Activated naive CD8-positive, alpha-beta T cell treated with anti-CD3 and anti-CD28 coated beads, Interleukin-2, amount 50 U/mL, for 24 hours (primary cell): ENCODE measurements at regions not wholly inside any gene's neighbourhood (a gene's known extent, or its start where the extent isn't known, plus 50 kb on each side); places are given as distances from the start of the nearest gene placed in this dataset.
"Not testable (repeated sequence)": the region's sequence is repeated elsewhere in the genome, so short reads cannot be mapped to it uniquely, and the experiment has no call there.

Experiments
- ATAC-seq: fragments of 150-1000 bp; cut with Tn5 transposase; one replicate; pipeline ENCODE4 v1.10.0; 2021
- DNase-seq: peaks from one replicate; pipeline ENCODE4 v3.0.0; 2021
- H3K27ac Mint-ChIP-seq: one replicate; pipeline ENCODE4 v1.8.0; 2021; ENCODE audit warnings: mild to moderate bottlenecking, mixed read lengths
- H3K27me3 Mint-ChIP-seq: one replicate; pipeline ENCODE4 v1.8.0; 2021; ENCODE audit warnings: mixed read lengths
- H3K36me3 Mint-ChIP-seq: one replicate; pipeline ENCODE4 v1.8.0; 2021; ENCODE audit warnings: low read depth, mixed read lengths
- H3K4me1 Mint-ChIP-seq: one replicate; pipeline ENCODE4 v1.8.0; 2021; ENCODE audit warnings: mixed read lengths
- H3K4me3 Mint-ChIP-seq: one replicate; pipeline ENCODE4 v1.8.0; 2021; ENCODE audit warnings: mild to moderate bottlenecking, moderate library complexity, mixed read lengths
- H3K9me3 Mint-ChIP-seq: one replicate; pipeline ENCODE4 v1.8.0; 2021; ENCODE audit warnings: mixed read lengths

DNA sequence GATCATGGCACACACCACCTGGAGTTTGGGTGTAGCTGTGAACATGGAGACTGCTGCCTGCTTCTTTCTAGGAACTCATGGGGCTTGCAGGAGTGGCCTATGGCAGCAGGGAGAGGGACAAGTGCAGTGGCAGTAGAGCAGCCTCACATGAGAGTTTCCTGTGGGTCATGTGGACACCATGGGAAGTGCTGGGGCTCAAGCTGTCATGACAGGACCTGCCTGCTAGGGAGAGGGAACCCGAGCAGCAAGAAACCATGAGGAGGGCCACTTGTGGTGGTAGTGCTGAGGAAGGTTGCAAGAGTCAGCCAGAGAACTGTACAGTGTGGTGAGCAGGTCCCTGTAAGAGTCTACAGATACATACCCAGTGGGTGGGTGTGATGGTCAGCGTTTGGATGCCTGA lies 73.8 kb upstream of the MRPS22 start:
- peaks cover 4% of the 10 kb centered on the region for H3K27me3 Mint-ChIP-seq
- H3K36me3 Mint-ChIP-seq, result no peaks in the 10 kb centered on the region
- ATAC-seq, result no peak
- H3K9me3 Mint-ChIP-seq, result no peaks in the 10 kb centered on the region
- H3K4me1 Mint-ChIP-seq, result no peaks in the 10 kb centered on the region
- no peak overlapping the region for H3K27ac Mint-ChIP-seq
- DNase-seq, result no peak
- H3K4me3 Mint-ChIP-seq, result no peak overlapping the region

DNA sequence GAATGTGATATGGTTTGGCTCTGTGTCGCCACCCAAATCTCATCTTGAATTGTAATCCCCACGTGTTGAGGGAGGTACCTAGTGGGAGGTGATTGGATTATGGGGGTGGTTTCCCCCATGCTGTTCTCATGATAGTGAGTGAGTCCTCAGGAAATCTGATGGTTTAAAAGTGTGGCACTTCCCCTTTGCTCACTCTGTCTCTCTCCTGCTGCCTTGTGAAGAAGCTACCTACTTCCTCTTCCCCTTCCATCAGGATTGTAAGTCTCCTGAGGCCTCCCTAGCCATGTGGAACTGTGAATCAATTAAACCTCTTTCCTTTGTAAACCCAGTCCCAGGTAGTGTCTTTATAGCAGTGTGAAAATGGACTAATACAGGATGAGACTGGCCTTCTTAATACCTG lies 73.2 kb upstream of the MRPS22 start:
- not testable (repeated sequence) for H3K4me3 Mint-ChIP-seq, H3K4me1 Mint-ChIP-seq, H3K9me3 Mint-ChIP-seq

DNA sequence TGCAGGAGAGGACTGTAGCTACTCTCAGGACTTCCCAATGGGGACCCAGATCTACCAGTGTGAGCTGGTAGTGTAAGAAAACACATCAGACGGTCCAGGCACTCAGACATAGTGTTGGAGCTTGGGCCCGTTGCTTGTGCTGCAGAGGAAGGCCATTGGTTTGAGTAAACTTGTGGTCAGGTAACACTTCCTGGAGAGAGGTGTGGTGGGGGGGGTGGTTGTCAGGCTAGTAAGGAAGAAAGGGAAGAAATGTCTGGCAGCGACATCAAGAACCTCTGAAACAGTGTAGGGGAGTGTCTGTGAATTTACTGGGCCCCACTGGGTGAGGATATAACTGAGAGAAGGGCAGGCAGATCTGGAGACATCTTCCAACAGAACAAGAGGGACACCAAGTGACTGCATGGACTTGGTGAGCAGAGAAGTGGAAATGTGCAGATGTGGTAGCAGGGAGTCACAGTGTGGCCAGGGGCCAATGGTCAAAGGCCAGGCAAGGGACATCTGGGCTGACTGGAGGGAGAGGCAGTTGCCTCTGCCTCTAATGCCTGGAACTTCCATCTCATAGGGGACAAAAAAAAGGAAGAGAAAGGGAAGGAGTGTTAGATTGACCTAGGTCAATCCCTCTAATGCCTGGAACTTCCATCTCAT lies 63.7 kb upstream of the MRPS22 start:
- Mint-ChIP-seq H3K36me3 (no peaks in the 10 kb centered on the region), H3K4me1 (no peaks in the 10 kb centered on the region), H3K4me3 (no peak overlapping the region), H3K27ac (no peak overlapping the region), H3K27me3 (peaks cover 10% of the 10 kb centered on the region), H3K9me3 (no peaks in the 10 kb centered on the region)
- ATAC-seq (no peak), DNase-seq (no peak)

More for the DNA sequence above, 73.2 kb upstream of the MRPS22 start:
- ATAC-seq, H3K36me3 Mint-ChIP-seq, H3K27ac Mint-ChIP-seq, H3K27me3 Mint-ChIP-seq, DNase-seq: not testable (repeated sequence)

DNA sequence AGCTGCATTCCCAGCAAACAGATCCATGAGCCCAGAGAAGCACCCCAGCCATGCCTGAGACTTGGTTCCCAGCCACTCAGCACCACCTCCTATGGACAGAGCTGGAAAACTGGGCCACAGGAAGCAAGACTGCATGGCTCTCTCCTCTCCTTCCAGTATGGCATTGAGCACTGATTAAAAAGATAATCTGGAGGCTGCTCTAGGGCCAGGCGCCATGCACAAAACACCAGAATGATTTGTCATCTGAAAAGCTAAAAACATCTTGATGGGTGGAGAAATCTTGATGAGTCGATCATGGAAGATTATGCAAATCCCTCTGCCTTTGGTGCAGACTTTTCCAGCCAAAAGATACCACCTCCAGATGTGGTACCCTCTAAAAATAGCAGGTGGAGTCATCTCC lies 62.7 kb upstream of the MRPS22 start:
- ATAC-seq (no peak), DNase-seq (no peak)
- H3K27ac Mint-ChIP-seq, result no peak overlapping the region
- H3K4me3 Mint-ChIP-seq, result no peak overlapping the region
- no peaks in the 10 kb centered on the region for H3K4me1 Mint-ChIP-seq
- no peaks in the 10 kb centered on the region for H3K36me3 Mint-ChIP-seq
- H3K27me3 Mint-ChIP-seq, result peaks cover 10% of the 10 kb centered on the region
- no peaks in the 10 kb centered on the region for H3K9me3 Mint-ChIP-seq

DNA sequence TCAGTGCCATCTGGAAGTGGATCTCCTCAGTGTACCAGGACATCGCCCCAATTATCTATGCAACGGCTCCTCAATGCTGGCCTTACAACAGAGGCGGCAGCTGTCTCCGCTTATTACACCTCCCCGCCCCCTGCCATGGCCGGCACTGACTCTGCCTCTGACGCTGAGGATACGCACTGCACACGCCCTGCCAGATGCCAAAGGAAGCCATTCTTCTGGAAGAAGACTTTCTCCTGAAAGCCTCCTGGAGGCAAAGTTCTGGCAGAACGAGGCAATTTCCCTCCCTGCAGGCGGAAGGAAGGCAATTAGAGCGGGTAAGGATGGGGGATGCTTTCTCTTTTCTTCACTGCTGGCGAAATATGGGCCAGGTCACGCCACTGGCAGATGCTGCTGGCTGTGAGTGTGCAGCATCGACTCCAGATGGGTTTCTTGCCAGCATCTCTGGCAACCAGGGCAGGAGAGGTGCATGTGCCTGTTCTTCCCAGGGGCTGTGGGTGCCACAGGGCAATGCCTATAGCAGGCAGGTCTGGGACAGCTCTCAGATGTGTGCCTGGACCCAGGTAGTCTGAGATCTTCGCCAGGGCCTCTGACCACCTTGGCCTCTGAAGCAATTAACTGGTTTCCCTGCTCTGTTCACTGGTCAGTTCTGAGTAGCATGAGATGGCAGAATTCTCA lies 62.2 kb upstream of the MRPS22 start:
- peaks cover 10% of the 10 kb centered on the region for H3K27me3 Mint-ChIP-seq
- no peaks in the 10 kb centered on the region for H3K9me3 Mint-ChIP-seq
- H3K27ac Mint-ChIP-seq, result no peak overlapping the region
- ATAC-seq, result no peak
- no peaks in the 10 kb centered on the region for H3K36me3 Mint-ChIP-seq
- no peak for DNase-seq
- H3K4me1 Mint-ChIP-seq, result no peaks in the 10 kb centered on the region
- H3K4me3 Mint-ChIP-seq, result no peak overlapping the region

GRCh38 chr3:139283301-139283700 lies 60.5 kb upstream of the MRPS22 start:
- no peaks in the 10 kb centered on the region for H3K9me3 Mint-ChIP-seq
- no peak overlapping the region for H3K4me3 Mint-ChIP-seq
- no peaks in the 10 kb centered on the region for H3K4me1 Mint-ChIP-seq
- peaks cover 9% of the 10 kb centered on the region for H3K27me3 Mint-ChIP-seq
- no peak overlapping the region for H3K27ac Mint-ChIP-seq
- no peaks in the 10 kb centered on the region for H3K36me3 Mint-ChIP-seq
- ATAC-seq (no peak), DNase-seq (no peak)

DNA sequence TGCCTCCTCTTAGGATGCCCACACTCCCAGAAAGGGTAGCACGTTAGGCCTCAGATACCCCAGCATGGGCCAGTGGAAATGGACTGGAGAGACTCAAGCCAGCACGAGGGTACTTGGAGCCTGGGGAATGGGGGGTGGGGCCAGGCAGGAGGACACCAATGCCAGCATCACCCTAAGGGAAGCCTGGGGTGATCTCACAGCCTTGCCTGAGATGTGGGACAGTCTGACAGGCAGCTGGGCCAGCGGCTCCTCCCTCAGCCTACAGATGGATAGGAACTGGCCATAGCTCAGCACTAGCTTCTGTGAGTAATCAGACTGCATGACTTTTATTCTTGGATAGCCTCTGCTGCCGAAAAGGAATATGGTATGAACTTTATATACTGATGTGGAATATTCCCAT lies 59.6 kb upstream of the MRPS22 start:
- no peak for ATAC-seq
- H3K9me3 Mint-ChIP-seq, result no peaks in the 10 kb centered on the region
- H3K4me1 Mint-ChIP-seq, result no peaks in the 10 kb centered on the region
- peaks cover 6% of the 10 kb centered on the region for H3K27me3 Mint-ChIP-seq
- no peak overlapping the region for H3K27ac Mint-ChIP-seq
- no peak overlapping the region for H3K4me3 Mint-ChIP-seq
- H3K36me3 Mint-ChIP-seq, result no peaks in the 10 kb centered on the region
- no peak for DNase-seq

- no peak overlapping the region for H3K27ac Mint-ChIP-seq
- H3K27me3 Mint-ChIP-seq, result peaks cover 1% of the 10 kb centered on the region
- DNase-seq (no peak), ATAC-seq (no peak)
- no peaks in the 10 kb centered on the region for H3K36me3 Mint-ChIP-seq
- no peak overlapping the region for H3K4me3 Mint-ChIP-seq
- no peaks in the 10 kb centered on the region for H3K9me3 Mint-ChIP-seq
- no peaks in the 10 kb centered on the region for H3K4me1 Mint-ChIP-seq
These were observed 58.1 kb upstream of the MRPS22 start for GRCh38 chr3:139285691-139286090.

DNA sequence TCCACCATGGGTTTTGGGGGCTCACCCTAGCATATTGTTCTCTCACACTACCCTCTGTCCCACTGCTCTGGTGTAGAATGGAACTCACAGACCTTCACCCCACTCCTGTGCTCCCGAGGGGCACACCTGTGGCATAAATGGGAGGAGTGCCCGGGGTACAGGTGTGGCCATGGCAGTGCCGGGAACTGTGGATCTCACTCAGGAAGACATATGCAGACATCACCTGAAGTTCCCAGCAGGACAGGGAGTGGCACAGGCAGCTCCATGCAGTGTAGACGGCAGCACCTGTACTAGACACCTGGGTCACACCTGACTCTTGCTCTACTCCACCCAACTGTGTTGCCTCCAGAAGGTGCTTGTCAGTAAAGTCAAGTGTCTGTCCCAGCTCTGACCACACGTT lies 57.6 kb upstream of the MRPS22 start:
- DNase-seq (no peak), ATAC-seq (no peak)
- Mint-ChIP-seq H3K4me3 (no peak overlapping the region), H3K36me3 (no peaks in the 10 kb centered on the region), H3K4me1 (no peaks in the 10 kb centered on the region), H3K9me3 (no peaks in the 10 kb centered on the region), H3K27ac (no peak overlapping the region), H3K27me3 (no peaks in the 10 kb centered on the region)

GRCh38 chr3:139286825-139287224 lies 57.0 kb upstream of the MRPS22 start:
- DNase-seq (no peak), ATAC-seq (no peak)
- H3K4me1 Mint-ChIP-seq, result no peaks in the 10 kb centered on the region
- no peaks in the 10 kb centered on the region for H3K27me3 Mint-ChIP-seq
- H3K4me3 Mint-ChIP-seq, result no peak overlapping the region
- H3K27ac Mint-ChIP-seq, result no peak overlapping the region
- H3K36me3 Mint-ChIP-seq, result no peaks in the 10 kb centered on the region
- H3K9me3 Mint-ChIP-seq, result no peaks in the 10 kb centered on the region

- Mint-ChIP-seq H3K27me3 (no peaks in the 10 kb centered on the region), H3K27ac (no peak overlapping the region), H3K9me3 (no peaks in the 10 kb centered on the region), H3K4me1 (no peaks in the 10 kb centered on the region), H3K4me3 (no peak overlapping the region), H3K36me3 (no peaks in the 10 kb centered on the region)
- ATAC-seq (no peak), DNase-seq (no peak)
These were observed 56.3 kb upstream of the MRPS22 start for GRCh38 chr3:139287557-139287956.

- no peak overlapping the region for H3K27ac Mint-ChIP-seq
- no peaks in the 10 kb centered on the region for H3K36me3 Mint-ChIP-seq
- no peaks in the 10 kb centered on the region for H3K27me3 Mint-ChIP-seq
- DNase-seq (no peak), ATAC-seq (no peak)
- no peaks in the 10 kb centered on the region for H3K9me3 Mint-ChIP-seq
- H3K4me3 Mint-ChIP-seq, result no peak overlapping the region
- no peaks in the 10 kb centered on the region for H3K4me1 Mint-ChIP-seq
These were observed 55.5 kb upstream of the MRPS22 start for GRCh38 chr3:139288266-139288821.

DNA sequence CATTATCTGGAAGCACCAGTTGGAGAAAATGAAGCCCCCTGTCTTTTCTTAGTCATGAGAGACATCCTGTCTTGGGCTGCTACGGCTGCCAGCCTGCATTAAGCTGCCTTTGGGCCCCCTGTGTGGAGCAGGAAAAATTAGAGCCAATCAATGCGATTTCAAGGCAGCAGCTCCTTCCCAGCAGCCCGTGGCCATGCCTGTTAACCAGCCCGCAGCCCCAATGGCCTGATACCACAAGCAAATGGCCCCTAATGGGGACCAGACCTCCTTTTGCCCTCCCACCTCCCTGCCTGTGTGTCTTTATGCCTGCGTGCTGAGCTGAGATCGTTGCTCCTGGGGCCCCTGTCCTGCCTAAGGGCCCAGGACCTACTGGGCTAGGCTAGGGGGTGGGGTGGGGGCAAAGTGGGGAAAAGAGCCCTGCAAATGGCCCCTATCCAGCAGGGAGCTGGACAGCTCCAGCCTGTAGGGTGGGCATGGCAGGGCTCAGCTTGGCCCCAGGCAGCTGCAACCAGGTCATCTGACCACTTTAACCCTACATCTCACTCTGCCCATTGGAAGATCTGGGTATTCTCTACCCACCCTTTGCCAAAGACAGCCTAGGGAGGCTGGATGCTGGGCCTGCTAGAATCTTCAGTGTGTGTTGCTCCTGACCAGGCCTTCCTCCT lies 53.8 kb upstream of the MRPS22 start:
- Mint-ChIP-seq H3K4me3 (no peak overlapping the region), H3K4me1 (no peaks in the 10 kb centered on the region), H3K9me3 (no peaks in the 10 kb centered on the region), H3K27ac (no peak overlapping the region), H3K36me3 (no peaks in the 10 kb centered on the region), H3K27me3 (no peaks in the 10 kb centered on the region)
- DNase-seq (no peak), ATAC-seq (no peak)

DNA sequence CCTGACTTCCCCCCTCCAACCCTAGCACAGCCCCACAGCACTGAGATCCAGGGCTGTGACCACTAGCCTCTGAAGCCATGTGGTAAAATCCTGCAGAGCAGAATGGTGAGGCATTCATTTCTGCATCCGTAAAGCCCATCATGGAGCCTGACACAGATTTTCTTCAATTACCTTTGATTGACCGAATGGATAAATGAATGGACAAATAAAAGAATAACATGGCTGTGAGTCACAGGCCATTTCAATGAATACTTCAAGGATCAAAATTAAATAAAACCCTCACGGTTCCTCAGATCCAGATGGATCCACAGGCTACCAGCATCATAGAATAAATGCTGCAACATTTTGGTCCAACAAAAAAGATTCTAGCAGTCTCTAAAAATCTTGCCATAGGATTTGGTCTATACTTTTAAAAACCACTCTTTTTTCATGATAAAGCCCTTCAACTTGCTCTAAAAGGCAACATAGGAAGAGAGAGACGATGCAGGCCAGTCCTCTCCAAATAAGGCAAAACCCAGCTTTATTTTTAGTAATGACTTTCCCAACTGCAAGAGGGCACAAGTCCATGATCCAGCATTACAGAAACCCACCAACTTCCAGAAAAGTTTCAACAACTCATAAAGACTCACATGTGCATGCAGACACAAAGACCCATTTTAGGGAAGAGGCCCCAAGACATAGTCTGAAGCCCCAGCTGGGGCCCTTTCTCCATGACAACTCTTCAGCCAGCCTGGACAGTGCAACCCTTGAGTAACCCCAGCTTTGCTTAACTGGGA lies 52.4 kb upstream of the MRPS22 start:
- no peak for DNase-seq
- Mint-ChIP-seq H3K27ac (no peak overlapping the region), H3K4me1 (no peaks in the 10 kb centered on the region), H3K9me3 (no peaks in the 10 kb centered on the region), H3K36me3 (no peaks in the 10 kb centered on the region), H3K4me3 (no peak overlapping the region), H3K27me3 (no peaks in the 10 kb centered on the region)
- no peak for ATAC-seq
